ENCODE measurements at regions not wholly inside any gene's neighbourhood (a gene's known extent, or its start where the extent isn't known, plus 50 kb on each side); places are given as distances from the start of the nearest gene placed in this dataset.
A peak's percentile ranks its signal among the peaks of the same experiment; 100 is the strongest.

DNA sequence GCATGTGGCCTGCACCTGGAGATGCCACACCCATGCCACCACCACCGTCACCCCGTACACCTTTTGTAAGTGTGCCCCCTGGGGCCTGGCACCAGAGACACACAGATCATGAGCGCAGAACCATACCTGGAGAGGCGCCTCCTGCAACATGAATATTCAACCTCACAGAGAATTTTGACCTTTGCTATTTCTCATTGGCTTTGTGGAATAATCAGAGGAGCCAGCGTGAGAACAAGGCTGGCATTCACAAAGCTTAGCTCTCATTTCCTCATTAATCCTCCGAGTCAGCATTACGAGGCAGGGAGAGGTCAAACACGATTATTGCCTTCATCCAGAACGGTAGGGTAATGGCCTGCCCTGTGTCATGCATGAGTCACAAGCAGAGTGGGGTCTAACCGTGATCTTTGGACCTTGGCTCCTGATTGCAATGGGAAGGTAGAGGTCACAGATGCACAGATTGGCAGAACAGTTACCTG is 73.0 kb upstream of the POMGNT2 start:
- no peaks in the 10 kb centered on the region for H3K9me3 ChIP-seq
- intact Hi-C loops (cut with DNase I): no loop called here
- no peak for DNase-seq (ENCODE audit: low spot score in 2 of 2)
- H3K27ac ChIP-seq: no peak overlapping the region
- TF ChIP-seq, protein P1, sequence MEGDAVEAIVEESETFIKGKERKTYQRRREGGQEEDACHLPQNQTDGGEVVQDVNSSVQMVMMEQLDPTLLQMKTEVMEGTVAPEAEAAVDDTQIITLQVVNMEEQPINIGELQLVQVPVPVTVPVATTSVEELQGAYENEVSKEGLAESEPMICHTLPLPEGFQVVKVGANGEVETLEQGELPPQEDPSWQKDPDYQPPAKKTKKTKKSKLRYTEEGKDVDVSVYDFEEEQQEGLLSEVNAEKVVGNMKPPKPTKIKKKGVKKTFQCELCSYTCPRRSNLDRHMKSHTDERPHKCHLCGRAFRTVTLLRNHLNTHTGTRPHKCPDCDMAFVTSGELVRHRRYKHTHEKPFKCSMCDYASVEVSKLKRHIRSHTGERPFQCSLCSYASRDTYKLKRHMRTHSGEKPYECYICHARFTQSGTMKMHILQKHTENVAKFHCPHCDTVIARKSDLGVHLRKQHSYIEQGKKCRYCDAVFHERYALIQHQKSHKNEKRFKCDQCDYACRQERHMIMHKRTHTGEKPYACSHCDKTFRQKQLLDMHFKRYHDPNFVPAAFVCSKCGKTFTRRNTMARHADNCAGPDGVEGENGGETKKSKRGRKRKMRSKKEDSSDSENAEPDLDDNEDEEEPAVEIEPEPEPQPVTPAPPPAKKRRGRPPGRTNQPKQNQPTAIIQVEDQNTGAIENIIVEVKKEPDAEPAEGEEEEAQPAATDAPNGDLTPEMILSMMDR (IDR thresholded peaks at IDR 0.05): no peak
- H3K4me3 ChIP-seq: no peak overlapping the region
- no peaks in the 10 kb centered on the region for H3K36me3 ChIP-seq
- no peaks in the 10 kb centered on the region for H3K4me1 ChIP-seq
- no peaks in the 10 kb centered on the region for H3K27me3 ChIP-seq

- peak in 1 of 2 donors; percentile 39 for DNase-seq (ENCODE audit: low spot score in 2 of 2)
- Histone ChIP-seq H3K9me3 (no peaks in the 10 kb centered on the region), H3K27me3 (no peaks in the 10 kb centered on the region), H3K36me3 (no peaks in the 10 kb centered on the region), H3K27ac (no peak overlapping the region), H3K4me3 (no peak overlapping the region), H3K4me1 (no peaks in the 10 kb centered on the region)
- TF ChIP-seq, protein P1 (IDR thresholded peaks at IDR 0.05): no peak
- intact Hi-C loops (cut with DNase I): no loop called here
Measured at GRCh38 chr3:43177085-43177484, 71.2 kb upstream of the POMGNT2 start.

GRCh38 chr3:43176666-43177065 is 70.8 kb upstream of the POMGNT2 start:
- no peaks in the 10 kb centered on the region for H3K27me3 ChIP-seq
- H3K4me1 ChIP-seq: no peaks in the 10 kb centered on the region
- intact Hi-C loops (cut with DNase I): no loop called here

GRCh38 chr3:43175541-43175940 is 69.7 kb upstream of the POMGNT2 start:
- intact Hi-C loops (cut with DNase I): no loop called here
- Histone ChIP-seq H3K9me3 (no peaks in the 10 kb centered on the region), H3K36me3 (no peaks in the 10 kb centered on the region), H3K4me3 (no peak overlapping the region), H3K27ac (no peak overlapping the region), H3K27me3 (no peaks in the 10 kb centered on the region), H3K4me1 (no peaks in the 10 kb centered on the region)
- TF ChIP-seq, protein P1 (IDR thresholded peaks at IDR 0.05): no peak
- DNase-seq (ENCODE audit: low spot score in 2 of 2): no peak

More at GRCh38 chr3:43176666-43177065, 70.8 kb upstream of the POMGNT2 start:
- Histone ChIP-seq H3K27ac (no peak overlapping the region), H3K4me3 (no peak overlapping the region), H3K36me3 (no peaks in the 10 kb centered on the region), H3K9me3 (no peaks in the 10 kb centered on the region)
- DNase-seq (ENCODE audit: low spot score in 2 of 2): no peak
- TF ChIP-seq, protein P1 (IDR thresholded peaks at IDR 0.05): no peak

GRCh38 chr3:43173949-43174348 is 68.1 kb upstream of the POMGNT2 start:
- DNase-seq (ENCODE audit: low spot score in 2 of 2): no peak
- intact Hi-C loops (cut with DNase I): no loop called here
- no peaks in the 10 kb centered on the region for H3K36me3 ChIP-seq
- H3K9me3 ChIP-seq: no peaks in the 10 kb centered on the region
- H3K4me3 ChIP-seq: no peak overlapping the region
- no peaks in the 10 kb centered on the region for H3K4me1 ChIP-seq
- H3K27me3 ChIP-seq: no peaks in the 10 kb centered on the region
- TF ChIP-seq, protein P1 (IDR thresholded peaks at IDR 0.05): no peak
- no peak overlapping the region for H3K27ac ChIP-seq

DNA sequence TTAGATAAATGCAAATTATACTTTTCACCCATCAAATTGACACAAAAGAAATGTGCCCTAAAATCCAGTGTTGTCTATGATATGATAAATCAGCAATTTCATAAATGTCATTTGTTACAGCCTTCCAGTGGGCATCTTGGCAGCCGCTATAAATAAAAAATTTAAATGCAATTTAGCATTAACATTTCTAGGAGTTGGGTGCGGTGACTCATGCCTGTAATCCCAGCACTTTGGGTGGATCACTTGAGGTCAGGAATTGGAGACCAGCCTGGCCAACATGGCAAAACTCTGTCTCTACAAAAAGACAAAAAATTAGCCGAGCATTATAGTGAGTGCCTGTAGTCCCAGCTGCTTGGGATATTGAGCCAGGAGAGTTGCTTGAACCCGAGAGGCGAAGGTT is 65.9 kb upstream of the POMGNT2 start:
- intact Hi-C loops (cut with DNase I): no loop called here
- TF ChIP-seq, protein P1 (IDR thresholded peaks at IDR 0.05): no peak
- no peak for DNase-seq (ENCODE audit: low spot score in 2 of 2)
- H3K4me1 ChIP-seq: no peaks in the 10 kb centered on the region
- no peak overlapping the region for H3K4me3 ChIP-seq
- H3K9me3 ChIP-seq: no peaks in the 10 kb centered on the region
- H3K36me3 ChIP-seq: no peaks in the 10 kb centered on the region
- no peak overlapping the region for H3K27ac ChIP-seq
- no peaks in the 10 kb centered on the region for H3K27me3 ChIP-seq
